Central memory CD4-positive, alpha-beta T cell (primary cell): ENCODE measurements at regions not wholly inside any gene's neighbourhood (a gene's known extent, or its start where the extent isn't known, plus 50 kb on each side); places are given as distances from the start of the nearest gene placed in this dataset.
"Not testable (repeated sequence)": the region's sequence is repeated elsewhere in the genome, so short reads cannot be mapped to it uniquely, and the experiment has no call there.

Source experiments
- DNase-seq: peaks from one replicate; pipeline ENCODE4 v3.0.0; 2022

DNA sequence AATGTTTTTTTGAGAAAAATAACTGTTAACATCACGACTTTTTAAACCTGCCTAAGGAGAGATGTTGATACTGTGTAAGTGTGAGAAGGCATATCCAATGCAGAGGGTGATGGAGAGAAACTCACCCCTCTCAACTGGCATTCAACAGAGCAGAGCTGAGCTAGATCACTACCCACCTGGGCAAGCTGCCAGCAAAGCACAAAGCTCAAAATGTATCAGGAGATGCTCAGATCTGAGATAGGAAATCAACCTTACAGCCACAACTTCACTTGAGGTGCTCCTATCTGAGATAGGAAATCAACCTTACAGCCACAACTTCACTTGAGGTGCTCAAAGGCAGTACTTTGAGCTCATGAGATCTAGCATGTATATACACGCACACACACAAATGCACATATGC lies 151.5 kb upstream of the PDE1C start:
- DNase-seq: no peak

DNA sequence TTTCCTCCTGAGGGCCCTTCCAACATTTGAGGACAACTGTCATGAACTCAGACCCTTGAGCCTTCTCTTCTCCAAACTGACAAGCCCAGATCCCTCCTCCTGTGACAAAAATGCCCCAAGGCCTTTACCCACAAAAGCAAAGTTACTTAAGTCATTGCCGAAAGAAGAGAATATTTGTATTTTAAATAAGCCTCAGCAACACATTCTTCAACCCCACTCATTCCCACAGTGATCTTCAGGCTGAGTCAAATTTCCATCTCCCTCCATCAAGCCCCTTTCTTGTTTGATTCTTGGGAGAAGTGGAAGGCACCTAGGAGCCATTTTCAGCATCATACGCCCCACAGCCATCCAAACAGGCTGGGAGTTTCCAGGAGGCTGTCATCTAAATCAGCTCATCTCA lies 150.8 kb upstream of the PDE1C start:
- DNase-seq: no peak

DNA sequence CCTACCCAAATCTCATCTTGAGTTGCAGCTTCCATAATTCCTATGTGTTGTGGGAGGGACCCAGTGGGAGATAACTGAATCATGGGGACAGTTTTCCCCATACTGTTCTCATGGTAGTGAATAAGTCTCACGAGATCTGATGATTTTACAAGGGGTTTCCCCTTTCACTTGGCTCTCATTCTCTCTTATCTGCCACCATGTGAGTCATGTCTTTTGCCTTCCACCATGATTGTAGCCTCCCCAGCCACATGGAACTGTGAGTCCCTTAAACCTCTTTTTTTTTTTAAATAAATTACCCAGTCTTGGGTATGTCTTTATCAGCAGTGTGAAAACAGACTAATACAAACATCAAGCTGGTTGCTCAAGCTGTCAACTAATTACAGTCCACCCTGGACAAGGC lies 149.6 kb upstream of the PDE1C start:
- not testable (repeated sequence) for DNase-seq

DNA sequence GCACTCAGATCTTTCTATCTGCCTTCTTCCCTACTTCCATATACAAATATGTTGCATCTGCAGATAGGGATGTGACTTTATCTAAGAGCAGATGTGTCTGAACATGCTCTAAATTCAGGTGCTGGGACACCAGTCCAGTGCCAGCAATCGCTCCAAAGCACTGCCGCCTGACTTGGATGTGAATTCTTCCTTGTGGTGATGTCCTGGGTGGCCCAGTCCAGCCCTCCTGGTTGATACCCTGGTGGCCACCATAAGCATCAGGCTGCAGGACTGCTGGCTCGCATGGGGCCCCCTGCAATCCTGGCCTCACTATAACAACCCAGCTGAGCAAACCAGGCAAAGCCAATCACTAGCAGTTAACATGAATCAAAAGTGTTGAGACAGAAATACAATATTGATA lies 149.2 kb upstream of the PDE1C start:
- no peak for DNase-seq

DNA sequence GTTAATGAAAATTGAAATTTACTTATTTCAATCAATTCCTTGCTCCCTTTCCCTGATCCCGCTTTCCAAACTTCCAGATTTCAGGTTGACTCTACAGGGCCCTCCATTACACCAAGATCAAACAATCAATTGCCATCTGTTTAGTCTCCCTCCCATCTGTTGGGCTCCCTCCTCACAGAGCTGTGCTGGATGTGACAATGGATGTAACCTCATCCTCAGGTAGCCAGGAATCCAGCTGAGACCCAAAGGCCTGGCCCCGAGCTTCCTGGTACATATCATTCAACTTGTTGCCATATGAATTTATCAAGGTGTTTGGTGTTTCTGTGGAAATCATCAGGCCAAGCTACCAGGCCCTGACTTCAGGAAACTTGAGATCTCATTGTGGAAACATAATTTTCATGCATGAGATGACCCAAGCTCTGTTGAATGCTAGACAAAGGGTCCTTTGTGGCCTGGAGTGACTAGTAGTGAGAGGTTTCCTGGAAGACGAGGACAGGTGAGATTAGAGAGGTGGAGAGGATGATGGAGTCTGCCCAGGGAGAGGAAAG lies 148.6 kb upstream of the PDE1C start:
- DNase-seq: no peak

DNA sequence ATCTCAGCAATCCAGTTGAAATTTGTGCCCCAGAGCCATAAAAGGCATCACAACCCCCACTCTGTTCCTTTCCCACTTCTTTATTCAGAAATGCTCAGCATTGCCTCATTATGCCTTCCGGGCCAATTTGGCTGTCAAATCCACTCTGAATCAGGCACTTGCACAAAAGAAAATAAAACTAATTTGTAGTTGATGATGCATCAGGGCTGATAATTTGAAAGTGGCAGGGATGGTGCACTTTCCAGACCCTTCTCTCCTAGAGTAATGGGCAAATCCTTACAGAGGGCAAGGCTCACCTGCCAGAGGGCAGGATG lies 147.9 kb upstream of the PDE1C start:
- DNase-seq: no peak

DNA sequence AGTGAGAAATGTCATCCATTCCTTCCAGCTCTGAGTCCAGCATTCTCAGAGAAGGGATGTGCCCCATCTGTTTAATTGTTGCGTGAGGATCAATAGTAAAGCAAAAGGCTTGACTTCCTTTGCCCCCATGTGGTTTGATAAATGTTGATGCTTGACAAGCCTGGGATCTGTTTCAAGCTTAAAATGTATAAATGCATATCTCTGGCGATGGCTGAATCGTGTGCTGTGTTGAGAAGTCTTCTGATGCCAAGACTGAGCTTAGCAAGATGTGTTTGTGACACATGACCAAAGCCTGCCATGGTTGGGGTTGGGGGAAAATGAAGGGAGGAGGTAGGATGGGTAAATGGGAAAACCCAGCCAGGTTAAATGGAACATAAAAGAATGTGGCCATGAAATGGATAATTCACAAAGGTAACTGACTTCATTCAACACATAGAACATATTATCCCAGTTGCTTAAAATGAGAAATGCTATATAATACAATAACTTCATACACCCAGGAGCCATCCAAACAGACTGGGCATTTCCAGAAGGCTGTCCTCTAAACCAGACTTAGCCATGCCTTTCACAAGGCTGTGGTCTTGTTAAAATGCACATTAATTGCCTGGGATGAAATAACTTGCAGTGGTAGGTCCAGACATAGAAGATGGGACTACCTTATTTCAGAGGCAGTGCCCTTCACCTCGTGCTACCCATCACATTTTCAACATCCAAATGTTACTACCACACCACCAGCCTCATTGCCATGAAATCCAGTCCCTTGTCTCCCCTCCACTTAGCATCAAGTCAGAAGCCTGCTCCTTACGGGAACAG lies 147.3 kb upstream of the PDE1C start:
- no peak for DNase-seq

DNA sequence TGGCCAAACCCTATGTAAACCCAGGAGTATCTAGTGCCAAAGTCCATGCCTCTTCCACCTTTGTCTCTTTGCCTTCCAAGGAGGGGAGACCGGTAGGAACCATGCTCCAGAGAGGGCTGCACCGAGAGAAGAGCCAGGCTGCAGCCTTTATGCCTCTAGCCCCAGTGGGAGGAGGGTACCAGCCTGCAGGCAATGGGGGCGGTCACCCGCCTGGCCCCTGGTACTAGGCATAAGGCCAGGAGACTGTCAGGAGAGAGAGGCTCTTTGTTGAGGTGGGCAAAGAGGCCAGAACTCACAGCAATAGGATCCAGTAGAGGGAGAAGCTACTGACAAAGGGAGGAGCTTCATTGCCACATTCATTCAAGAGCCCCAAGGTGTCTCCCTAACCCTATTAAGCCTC lies 146.6 kb upstream of the PDE1C start:
- DNase-seq: no peak

DNA sequence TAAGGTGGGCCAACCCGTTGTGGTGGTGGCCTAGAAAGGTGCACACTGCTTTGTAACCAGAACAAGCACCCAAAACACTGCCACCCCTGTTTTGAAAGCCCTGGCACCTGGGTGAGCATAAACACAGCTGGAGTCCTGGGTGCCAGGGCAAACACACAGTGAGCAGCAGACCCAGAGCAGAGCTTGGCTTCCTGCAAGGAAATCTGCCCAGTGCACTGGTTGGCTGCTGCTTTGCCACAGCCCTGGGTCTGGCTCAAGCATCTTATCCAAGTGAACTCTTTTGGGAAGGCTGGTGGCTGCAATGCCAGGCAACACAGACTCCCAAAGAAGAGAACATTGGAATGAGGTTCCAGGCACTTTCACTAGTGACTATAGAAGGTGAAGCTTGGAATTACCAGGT lies 145.5 kb upstream of the PDE1C start:
- no peak for DNase-seq

DNA sequence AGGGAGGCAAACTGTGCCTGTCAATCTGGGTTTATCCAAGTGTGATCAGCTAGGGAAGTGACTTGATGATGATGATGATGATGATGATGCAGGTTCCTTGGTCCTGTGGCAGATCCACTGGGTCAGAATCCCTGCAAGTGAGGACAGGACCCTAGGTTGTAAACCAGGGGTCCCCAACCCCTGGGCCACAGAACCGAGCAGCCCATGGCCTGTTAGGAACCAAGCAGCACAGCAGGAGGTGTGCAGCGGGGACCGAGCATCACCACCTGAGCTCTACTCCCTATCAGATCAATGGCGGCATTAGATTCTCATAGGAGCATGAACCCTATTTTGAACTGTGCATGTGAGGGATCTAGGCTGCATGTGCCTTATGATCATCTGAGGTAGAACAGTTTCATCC lies 144.7 kb upstream of the PDE1C start:
- no peak for DNase-seq

DNA sequence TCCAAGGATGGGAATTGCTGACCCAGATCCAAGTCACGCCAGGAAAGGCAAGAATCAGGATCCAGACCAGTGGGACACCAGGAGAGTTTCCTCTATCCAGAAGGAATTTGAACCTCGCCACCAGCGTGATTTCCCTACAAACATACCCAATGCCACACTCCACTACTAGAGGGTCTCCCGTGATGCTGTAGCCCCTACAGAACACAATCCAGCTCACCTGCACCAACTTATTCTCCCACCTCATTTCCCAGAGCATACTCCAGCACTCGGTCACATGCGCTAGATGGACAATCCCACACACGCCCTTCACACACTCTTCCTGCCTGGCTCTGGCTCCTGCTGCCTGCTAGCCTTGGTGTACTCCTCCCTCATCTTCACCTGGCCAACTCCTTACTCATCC lies 142.1 kb upstream of the PDE1C start:
- DNase-seq: no peak

DNA sequence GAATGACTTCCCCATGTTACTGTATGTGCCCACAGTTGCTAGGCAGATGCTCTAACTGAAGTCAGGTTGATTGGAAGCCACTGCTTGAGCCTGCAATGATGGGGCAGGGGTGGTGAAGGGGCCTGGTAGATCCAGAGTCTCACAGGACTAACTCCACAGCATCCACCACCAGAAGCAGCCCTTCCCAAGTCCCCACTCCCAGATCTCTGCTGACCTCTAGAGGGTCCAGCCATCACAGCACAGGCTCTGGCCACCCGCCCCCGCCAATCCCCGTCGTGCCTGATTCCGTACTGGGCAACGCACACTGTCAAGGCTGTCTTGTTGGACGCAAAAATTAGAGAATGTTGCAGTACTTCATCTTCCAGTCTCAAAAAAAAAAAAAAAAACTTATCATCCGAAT lies 136.8 kb upstream of the PDE1C start:
- DNase-seq: no peak

DNA sequence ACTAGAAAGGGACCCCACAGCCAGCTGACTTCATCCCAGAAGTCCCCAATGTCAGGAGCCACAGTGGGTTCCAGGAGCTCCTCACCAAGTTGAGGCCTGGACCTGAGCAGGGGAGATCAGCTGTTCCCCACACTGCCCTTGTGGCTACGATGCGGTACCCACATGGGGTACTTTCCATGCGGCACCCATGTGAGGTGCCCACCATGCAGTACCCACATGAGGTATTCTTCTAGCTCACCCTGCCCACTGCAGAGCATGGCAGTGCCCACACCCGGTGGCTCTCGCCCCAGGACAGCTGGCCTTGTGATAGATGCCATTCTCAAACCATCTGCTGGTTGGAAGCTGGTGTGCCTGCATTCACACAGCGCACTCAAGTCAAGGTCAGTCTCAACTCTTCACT lies 136.3 kb upstream of the PDE1C start:
- no peak for DNase-seq

DNA sequence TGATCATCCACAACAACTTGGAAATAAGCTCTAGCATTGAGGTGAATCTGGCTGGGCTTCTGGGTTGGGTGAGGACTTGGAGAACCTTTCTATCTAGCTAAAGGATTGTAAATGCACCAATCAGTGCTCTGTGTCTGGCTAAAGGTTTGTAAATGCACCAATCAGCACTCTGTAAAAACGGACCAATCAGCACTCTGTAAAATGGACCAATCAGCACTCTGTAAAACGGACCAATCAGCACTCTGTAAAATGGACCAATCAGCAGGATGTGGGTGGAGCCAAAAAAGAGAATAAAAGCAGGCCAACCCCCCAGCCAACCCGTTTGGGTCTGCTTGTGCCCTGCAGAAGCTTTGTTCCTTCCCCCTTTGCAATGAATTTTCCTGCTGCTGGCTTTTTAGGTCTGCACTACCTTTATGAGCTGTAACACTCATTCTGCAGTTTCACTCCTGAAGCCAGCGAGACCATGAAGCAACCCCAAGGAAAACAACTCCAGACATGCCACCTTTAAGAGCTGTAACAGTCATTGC lies 135.2 kb upstream of the PDE1C start:
- DNase-seq: not testable (repeated sequence)

DNA sequence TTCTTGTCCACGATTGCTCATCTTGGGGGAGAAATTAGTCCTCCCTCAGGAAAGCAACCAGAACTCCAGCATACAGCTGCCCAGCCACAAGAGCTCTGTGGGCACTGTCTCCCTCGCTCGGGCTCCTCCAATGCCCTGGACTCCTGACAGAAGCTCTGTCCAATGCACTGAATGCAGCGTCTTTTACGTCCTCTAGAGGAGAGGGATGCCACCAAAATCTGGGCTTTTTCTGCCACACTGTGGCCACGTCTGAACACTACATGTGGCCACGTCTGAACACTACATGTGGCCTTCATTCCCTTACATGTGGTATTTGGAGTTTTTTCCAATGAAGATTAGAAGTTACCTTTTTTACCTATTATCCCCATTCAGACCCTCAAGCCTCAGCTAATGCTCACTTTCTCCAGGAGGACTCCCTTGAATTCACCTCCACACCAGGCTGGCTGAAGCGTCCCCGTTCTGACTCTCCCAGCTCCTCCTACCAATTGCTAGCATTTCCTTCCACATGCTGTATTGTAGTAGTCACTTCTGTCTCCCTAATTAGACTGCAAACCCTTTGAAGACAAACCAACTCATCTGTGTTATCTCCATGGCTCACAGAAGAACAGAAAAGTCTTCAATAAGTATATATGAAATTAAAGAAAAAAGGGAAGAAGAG lies 134.3 kb upstream of the PDE1C start:
- no peak for DNase-seq

DNA sequence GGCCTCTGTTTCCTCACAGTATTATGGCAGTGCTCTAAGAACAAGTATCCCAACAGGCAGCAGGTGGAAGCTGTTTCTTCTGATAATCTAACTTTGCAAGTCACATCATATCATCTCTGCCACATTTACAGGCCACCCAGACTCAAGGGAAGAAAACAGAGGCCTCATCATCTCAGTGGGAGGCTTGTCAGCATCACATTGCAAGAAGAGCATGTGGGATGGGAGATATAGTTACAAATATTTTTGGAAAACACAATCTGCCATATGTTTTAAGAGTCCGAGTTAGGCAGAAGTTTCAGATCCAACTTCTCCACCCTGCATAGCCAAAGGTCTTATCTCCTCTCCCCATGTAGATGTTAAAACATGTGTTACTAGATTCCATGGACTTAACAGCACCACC lies 130.4 kb upstream of the PDE1C start:
- no peak for DNase-seq

DNA sequence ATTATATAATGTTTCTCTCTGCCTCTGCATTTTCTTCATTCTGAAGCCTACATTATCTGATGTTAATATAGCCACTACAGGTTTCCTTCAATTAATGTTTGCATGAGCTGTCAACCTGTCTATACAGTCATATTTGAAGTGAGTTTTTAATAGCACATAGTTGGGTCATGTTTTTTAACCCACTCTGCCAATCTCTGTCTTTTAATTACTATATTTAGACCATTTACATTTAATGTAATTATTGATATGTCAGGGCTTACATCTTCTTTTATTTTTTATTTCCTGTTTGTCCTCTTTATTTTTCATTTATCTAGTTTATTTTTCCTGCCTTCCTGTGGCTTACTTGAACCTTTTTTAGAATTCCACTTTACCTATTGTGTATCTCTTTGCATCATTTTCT lies 124.3 kb upstream of the PDE1C start:
- no peak for DNase-seq

DNA sequence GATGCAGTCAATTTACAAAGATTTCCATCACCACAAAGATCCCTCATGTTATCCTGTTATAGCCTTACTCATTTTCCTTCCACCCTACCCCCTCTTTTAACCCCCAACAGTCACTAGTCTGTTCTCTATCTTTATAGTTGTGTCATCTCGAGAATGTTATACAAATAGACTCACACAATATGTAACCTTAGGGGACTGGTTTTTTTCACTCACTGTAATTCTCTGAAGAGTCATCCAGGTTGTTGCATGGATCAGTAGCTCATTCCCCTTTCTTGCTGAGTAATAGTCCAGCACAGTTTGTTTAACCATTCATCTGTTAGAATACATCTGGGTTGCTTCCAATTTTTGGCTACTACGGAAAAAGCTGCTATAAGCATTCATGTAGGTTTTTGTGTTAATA lies 121.1 kb upstream of the PDE1C start:
- no peak for DNase-seq

DNA sequence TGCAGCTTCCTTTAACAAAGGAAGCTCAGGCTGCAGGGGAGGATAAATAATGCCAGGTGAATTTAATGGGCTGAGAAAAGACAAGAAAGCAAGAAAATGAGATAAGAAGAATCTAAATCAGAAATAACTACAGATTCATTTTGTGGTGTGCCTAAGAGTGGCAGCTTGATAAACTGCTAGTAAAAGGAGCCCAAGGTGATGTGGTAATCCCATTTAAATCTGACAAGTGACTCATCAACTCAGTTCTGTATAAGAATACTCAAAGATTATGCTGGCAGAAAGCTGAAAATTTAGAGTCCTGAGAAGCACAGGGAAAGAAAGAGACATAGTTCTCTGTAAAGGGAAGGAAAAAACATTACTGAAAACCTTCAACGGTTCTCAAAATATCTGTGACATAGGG lies 109.4 kb upstream of the PDE1C start:
- DNase-seq: no peak

DNA sequence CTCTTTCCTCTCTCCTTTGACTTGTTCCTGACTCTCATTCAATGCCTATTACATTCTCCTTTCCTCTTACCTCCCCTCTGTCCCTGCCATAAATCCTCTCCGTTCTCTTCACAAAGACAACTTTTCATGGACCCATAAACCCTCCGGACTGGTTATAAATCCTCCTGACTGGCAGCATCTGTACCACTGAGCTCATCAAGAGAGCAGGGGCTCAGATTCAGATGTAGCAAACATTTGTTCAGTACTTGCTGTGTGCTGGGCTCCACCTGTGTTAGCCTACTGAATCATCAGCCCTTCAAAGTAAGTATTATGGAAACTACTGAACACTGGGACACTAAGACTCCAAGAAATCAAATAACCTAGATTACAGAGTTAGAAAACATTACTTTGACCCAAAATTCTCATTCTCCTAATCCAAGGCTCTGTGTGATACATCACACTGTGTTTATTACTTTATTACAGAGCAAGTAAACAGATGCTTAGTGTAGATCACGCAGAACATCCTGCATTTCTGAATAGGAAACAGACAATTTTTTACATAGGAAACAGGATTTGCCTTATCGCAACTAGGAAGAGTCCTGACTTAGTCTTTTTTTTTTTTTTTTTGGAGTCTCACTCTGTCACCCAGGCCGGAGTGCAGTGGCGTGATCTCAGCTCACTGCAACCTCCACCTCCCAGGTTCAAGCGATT lies 108.6 kb upstream of the PDE1C start:
- DNase-seq: no peak

DNA sequence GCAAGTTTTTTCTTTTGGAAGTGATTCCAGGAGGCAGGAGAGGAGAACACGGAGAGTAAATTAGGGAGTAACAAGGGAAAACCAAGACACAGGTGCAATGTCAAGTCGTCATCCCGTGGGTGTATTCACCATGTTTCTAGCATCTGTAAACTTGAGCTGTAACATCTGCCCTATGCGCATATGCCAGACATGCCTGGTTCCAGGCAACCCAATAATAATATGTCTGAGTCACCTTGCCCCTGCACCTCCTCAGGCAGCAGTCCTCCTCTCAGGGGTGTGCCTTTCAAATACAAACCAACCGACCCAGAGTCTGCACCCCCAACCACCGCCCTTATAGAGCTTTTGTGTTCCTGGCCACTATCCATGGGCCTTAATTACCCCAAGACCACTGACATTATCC lies 107.0 kb upstream of the PDE1C start:
- no peak for DNase-seq

DNA sequence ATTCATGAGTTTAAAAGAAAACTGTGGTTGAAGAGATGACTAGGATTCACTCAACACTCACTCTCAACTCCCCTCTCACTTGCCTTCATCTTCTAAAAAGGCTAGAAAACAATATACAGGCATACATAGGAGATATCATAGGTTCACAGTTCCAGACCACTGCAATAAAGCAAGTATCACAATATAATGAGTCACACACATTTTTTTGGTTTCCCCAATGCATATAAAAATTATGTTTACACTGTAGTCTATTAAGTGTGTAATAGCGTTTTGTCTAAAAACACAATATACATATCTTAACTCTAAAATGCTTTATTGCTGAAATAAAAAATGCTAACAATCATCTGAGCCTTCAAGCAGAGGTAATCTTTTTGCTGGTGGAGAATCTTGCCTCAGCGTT lies 104.9 kb upstream of the PDE1C start:
- DNase-seq: no peak

DNA sequence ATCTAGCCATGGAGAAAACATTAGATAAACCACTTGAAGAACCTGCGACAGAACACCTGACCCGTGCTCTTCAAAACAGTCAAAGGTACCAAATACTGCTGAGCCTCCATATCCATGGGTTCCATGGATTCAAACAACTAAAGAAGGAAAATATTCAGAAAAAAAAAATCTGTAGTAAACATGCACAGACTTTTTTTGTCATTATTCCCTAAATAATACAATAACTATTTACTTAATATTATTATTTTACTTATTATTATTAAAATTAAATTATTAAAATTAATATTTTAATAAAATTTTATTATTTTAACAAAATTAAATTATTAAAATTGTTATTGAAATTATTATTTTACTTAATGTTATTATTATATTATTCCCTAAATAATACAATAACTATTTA lies 101.0 kb upstream of the PDE1C start:
- no peak for DNase-seq

DNA sequence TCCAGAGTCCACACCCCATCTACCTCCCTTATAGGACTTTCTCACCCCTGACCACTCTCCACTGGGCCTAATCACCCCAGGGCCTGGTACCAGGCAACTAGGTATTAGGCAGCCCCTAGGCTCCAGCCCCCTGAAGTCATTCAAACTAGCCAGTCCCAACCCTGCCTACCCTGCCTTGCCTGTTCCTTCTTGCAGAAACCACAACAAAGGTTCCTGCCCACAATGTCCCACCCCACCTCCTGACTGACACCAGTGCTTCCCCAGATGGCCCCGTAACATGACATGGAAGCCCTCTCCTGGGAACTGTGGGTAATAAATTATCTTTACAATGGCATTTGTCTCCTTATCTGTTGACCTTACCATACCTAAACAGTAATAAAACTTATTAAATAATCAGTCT lies 100.6 kb upstream of the PDE1C start:
- no peak for DNase-seq
